NCI-H774 (cell line): ENCODE measurements at regions not wholly inside any gene's neighbourhood (a gene's known extent, or its start where the extent isn't known, plus 50 kb on each side); places are given as distances from the start of the nearest gene placed in this dataset.
A peak's percentile ranks its signal among the peaks of the same experiment; 100 is the strongest.
"Not testable (repeated sequence)": the region's sequence is repeated elsewhere in the genome, so short reads cannot be mapped to it uniquely, and the experiment has no call there.

Source experiments
- DNase-seq: peaks from one replicate; lab custom pipeline; 2025; lab: John Stamatoyannopoulos, UW

DNA sequence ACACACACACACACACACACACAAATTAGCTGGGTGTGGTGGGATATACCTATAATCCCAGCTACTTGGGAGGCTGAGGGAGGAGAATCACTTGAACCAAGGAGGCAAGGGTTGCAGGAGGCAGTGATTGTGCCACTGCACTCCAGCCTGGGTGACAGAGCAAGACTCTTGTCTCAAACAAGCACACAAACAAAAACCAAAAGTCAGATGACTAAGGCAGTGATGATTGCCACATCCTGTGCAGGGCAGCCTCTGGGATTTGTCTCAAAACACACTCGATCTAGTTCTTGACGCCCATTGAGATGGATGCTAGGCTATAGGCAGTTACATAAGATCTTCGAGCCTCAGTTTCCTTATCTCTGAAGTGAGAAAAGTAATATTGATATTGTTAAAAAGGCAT lies 183.1 kb upstream of the NOTCH2NLA start:
- not testable (repeated sequence) for DNase-seq

DNA sequence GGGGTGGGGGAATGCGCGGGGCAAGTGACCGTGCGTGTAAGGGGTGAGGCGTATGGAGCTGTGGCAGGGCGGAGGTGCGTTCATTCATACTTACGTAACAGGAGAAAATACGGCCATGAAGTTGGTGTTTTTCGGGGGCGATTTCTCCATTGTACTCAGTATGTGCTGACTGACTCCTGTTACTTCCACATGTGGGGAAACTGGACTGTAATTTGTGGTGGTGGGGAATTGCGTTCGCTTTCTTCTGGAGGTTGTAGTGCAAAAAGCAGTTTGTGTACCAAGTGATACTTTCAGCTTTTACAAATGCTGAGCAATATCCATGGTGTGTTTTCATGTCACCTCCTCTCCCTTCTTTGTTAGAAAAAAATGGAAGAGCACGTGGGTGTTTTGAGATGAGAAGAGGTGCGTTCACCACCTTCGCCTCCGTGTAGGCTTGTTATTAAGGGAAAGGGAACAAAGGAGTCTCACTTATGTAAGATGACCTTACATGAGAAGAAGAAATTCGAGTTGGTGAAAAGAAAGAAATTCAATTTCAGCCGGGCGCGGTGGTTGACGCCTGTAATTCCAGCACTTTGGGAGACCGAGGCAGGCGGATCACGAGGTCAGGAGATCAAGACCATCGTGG lies 181.1 kb upstream of the NOTCH2NLA start:
- DNase-seq = peak; percentile 55

DNA sequence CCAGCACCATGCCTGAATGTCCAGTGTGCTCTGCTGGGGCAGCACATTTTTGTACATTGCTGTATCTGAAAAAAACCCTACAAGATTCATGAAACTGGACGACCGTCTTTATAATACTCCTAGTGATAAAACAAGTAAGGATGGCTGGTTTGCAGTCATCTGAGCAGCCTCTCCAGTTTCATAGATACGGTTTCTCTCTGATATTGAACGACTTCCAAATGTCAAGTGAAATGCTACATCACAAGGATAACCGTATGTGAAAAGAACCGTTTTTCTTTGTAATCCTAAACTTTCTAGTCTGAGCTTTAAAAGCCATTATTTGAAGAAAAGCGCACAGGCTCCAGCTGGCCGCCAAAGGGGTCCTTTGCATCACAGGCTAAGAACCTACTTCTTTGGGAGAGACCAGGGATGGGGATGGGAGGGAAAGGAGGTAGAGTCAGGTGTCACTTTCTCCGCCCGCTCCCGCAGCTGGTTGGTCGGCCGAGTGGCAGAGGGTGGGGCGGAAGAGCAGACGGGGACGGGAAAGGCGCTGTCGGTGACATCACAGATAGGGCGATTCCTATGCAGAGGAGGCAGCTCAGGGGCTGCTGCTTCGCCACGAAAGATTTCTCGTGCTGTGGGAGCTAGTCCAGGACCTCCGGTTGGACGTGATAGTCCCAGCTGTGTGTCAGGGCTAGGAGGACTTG lies 180.4 kb upstream of the NOTCH2NLA start:
- DNase-seq = peak; percentile 1

DNA sequence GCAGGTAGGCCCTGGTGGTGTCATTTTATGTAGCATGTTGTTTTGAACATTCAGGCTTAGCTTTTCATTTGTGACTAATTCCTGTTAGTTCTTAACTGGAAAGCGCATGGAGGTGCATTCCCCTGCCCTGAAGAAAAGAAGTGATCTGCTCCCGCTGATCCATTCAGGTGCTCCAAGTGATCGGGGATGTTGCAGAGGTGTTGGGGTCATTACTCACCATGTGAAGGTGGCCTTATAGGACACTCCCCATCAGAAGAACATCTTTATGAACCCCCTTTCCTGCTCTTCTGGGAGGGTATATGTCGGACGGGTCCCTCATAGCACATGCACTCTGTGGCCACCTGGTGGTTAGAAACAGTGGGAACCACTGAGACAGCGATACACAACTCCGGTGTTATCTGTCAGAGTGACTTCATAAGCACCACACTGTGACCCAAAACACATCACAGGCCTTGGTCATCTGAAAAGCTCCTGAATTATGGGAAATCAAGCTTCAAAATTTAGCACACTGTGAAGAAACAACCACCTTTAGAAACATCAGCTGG lies 172.5 kb upstream of the NOTCH2NLA start:
- DNase-seq = not testable (repeated sequence)

DNA sequence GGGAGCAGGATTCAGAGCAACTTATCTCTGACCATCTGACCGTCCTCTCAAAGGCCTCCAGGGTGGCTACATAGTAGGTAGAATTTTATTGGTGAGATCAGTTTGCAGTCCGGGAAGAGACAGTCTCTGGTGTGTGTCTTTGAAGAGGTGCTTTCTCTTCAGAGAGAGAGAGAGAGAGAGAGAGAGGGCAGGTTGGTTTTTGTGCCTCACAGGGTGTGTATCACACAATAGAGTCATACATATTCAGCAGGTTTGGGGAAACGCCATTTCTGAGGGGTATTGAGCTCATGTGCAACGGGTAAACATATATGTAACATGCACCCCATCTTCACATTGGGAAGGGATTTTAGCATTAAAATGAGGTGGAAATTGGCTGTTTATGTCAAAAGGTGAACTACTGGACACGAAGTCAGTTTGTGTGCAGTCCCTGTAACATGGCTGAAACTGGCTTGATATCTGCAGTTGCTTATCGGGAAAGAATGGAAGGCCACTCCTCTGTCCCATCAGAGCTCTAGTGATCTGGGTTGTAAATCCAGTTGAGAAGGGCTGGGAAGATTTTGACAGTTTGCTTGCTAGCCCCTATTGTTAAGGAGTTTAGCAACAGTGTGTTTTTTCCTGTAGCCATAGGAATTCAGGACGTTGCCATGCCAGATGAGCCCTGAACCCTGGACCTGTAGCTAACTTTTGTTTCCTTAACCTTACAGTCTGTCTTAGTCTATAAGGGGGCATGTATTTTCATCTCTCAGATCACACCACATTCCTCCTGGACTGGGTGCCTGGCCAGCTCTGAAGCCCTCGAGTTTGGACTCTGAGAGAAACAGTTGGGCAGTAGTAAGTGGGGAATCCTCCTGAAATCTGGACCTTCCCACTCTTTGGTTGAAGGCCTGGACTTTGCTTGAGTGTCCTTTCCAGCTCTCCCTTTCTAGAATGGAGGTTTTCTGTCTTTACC lies 171.6 kb upstream of the NOTCH2NLA start:
- not testable (repeated sequence) for DNase-seq

DNA sequence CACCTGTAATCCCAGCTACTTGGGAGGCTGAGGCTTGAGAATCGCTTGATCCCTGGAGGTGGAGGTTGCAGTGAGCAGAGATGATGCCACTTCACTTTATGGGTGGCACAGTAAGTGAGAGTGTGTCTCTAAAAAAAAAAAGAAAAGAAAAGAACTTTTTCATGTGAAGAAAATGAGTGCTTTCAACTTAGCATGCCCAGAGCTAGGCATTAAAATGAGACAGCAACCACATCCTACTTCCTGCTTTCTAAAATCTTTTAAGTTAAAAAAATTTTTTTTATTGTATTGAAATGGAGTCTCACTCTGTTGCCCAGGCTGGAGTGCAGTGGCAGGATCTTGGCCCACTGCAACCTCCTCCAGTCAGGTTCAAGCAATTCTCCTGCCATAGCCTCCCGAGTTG lies 170.4 kb upstream of the NOTCH2NLA start:
- not testable (repeated sequence) for DNase-seq

DNA sequence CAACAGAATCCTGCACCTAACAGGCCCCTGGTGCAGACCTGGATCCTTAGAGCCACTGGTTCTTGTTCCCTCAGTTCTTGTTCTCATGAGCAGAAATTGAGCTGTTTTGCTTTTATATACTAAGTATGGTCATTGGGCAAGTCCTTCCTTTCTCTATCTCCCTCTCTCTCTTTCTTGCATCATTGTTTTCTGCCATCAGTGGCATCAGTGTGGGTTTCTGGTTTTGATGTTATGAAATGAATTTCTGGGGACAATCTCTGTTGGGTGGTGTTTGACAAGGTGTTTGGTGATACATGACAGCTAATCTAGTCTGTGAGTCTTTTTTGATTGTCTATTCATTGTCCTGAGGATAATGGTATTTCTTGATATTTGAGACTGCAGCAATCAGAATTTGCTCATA lies 168.0 kb upstream of the NOTCH2NLA start:
- not testable (repeated sequence) for DNase-seq

DNA sequence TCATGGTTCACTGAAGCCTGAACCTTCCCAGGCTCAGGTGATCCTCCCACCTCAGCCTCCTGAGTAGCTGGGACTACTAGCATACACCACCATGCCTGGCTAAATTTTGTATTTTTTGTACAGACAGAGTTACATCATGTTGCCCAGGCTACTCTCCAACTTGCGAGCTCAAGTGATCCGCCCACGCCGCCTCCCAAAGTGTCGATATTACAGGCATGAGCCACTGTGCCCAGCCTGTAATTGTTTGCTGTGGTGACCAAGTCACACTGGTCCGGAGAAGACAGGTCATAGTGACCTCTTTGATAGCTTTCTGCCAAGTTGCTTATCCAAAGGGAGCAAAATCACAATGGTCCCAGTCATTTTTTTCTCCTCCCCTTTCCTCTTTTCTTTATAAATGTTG lies 167.4 kb upstream of the NOTCH2NLA start:
- not testable (repeated sequence) for DNase-seq

DNA sequence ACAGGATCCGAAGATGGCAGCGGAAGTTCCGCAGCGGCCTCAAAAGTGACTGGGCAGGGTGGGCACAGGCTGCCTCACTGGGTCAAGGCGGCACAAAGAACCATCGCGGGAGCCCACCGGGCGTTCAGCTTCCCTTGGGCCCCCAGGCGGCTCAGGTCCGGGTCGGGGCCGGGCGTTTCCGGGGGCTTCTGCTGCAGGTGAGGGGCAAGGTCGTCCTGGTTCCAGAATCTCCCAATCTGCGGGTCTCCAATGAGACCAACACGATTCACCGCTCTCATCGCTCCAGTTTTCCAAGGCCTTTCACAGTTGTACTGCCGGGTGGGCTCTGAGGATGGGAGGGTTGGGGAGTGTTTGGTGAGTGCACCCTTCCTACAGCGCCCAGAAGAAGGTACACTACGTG lies 165.0 kb upstream of the NOTCH2NLA start:
- DNase-seq = not testable (repeated sequence)

DNA sequence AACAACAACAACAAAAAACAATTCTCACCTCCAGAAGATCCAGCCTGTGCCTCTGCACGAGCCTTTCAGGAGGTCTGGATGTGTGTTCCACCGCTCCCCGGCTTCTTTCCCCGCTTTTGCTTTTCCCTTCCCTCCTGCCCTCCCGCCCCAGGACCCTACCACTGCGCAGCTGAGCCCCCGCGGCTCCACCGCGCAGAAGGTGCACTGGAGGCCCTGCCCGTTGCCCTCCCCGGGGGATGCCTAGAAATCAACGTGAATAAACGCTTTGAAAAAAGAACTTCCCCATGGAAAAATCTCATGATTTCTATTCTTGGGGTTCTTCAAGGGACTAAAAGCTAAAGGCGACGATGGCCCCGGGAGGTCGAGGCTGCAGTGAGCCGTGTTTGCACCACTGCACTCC lies 164.3 kb upstream of the NOTCH2NLA start:
- DNase-seq = not testable (repeated sequence)

DNA sequence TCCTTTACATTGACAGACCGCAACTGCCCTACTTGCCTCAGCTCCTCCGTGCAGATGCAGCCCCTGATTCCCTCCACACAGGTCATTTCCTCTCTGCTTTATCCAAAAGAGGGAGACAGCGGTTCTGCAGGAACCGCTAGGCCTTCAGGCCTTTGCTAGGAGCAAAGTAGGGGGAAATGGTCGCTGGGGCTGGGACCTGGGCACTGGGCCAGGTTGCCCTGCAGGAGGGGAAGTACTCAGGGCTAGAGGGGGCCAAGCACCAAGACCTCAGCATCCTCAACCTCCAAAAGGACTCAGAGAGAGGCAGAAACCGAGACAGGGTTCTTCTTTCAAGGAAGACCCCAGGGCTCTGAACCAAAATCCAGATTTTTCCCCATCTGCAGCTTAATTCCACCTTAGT lies 160.4 kb upstream of the NOTCH2NLA start:
- not testable (repeated sequence) for DNase-seq

DNA sequence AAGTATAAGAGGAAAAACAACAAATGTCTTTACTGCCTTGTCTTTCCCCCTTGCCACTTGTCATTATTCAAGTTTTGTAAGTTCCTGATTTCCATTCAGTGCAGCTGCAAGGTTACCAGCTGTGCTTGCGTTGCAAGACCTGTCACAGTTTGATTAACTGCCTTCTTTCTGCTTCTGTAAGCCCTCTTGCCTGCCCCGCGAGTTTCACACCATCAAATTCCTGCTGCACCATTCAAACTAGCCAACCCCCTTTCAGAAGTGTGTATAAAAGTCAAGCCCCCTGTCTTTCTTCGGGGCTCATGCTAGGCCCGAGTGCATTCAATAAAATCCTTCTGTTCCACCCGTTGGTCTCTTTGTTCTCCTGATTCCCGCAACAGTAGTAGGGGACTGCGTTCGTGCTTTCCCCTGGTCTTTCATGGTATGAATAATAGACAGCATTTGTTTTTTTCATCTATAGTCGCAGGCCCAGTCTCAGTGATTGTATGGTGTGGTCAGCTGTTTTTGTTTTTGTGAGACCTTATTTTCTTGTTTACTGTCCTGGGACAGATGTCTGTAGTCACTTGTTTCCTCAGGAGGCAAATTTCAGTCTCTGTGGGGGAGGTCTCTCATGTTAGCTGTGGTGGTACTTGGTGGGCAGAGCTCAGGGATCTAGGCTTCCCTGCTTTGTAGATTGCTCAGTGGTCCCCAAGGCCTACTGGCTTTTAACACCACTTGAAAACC lies 159.1 kb upstream of the NOTCH2NLA start:
- not testable (repeated sequence) for DNase-seq

DNA sequence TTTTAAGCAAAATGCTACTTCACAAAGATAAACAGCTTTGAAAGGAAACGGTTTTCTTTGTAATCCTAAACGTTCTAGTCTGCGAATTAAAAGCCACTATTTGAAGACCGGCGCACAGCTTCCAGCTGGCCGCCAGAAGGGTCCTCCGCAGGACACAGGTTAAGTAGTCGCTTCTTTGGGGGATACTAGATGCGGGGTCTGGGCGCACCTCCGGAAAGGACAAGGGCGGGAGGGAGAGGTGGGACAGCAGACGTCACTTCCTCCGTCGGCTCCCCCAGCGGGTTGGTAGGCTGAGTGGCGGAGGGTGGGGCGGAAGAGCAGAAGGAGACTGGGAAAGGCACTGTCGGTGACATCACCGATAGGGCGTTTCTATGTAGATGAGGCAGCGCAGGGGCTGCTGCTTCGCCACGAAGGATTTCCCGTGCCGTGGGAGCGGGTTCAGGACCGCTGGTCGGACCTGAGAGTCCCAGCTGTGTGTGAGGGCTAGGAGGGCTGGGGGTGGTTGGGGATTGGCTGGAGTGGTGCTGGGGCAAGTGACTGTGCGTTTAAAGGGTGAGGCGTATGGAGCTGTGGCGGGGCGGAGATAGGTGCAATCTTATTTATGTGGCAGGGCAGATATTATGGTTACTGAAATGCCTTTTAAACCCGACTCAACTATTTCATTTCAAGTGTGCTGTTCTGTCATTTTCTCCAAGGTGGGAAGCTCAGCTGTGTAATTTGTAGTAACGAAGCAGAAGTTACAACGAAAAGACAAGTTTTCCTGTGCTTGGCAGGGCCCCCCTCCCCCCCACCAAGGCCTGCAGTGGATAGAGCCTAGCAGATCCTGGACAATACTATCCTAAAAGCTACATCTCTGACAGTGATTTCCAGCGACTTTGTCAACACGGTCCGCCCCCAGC lies 158.3 kb upstream of the NOTCH2NLA start:
- peak; percentile 64 for DNase-seq

DNA sequence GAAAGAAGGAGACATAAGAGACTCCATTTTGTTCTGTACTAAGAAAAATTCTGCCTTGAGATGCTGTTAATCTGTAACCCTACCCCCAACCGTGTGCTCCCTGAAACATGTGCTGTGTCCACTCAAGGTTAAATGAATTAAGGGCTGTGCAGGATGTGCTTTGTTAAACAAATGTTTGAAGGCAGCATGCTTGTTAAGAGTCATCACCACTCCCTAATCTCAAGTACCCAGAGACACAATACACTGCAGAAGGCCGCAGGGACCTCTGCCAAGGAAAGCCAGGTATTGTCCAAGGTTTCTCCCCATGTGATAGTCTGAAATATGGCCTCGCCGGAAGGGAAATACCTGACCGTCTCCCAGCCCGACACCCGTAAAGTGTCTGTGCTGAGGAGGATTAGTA lies 152.4 kb upstream of the NOTCH2NLA start:
- DNase-seq = not testable (repeated sequence)

DNA sequence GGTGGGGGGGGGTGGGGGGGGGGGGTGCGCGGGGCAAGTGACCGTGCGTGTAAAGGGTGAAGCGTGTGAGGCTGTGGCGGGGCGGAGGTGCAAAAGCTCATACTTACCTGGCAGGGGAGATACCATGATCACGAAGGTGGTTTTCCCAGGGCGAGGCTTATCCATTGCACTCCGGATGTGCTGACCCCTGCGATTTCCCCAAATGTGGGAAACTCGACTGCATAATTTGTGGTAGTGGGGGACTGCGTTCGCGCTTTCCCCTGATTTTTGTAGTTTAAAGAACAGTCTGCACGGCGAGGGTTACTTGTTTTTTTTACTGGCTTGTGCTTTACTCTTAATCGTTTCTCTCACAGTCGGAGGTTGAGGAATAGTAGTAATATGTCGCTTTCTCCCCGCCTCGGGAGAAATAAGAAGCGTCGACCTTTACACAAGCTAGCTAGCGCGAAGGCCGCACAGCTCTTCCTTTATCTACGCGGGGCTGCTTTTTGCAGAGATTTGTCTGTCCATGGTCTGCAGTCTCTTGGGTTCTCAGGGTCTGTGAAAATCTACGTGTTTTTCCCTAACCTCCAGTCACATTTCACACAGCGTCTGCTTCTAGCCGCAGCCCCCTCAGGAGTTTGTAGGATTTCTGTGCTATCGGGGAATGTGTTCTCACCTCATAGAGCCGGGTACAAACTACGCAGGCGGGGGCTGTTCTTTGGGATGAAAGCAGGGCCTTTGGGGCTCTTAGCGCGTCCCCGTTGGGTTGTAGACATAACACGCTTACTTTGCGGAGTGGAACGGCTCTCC lies 148.1 kb upstream of the NOTCH2NLA start:
- DNase-seq = peak; percentile 87

DNA sequence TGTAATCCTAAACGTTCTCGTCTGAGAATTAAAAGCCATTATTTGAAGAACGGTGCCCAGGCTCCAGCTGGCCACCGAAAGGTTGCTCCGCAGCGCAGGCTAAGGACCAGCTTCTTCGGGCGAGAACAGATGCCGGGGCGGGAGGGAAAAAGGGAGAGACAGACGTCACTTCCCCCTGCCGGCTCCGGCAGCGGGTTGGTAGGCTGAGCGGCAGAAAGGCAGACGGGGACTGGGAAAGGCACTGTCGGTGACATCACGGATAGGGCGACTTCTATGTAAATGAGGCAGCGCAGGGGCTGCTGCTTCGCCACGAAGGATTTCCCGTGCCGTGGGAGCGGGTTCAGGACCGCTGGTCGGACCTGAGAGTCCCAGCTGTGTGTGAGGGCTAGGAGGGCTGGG lies 147.5 kb upstream of the NOTCH2NLA start:
- DNase-seq = peak; percentile 69

DNA sequence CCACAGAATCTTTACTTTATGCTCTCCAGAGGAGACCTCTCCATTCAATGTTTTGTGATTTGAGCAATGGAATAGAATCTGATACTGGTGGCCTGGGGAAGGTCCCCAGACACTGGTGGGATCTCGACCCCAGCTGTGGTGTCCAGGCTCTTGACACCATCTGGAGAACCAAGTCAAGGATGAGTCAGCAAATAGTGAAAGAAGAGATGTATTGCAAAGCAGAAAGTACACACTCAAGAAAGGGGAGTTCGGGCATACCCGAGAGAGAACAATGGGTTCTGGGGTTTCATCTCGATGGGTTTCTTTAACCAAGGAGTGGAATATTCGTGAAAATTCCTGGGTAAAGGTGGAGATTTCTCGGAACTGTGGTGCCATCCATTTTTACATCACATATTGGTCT lies 146.3 kb upstream of the NOTCH2NLA start:
- not testable (repeated sequence) for DNase-seq

DNA sequence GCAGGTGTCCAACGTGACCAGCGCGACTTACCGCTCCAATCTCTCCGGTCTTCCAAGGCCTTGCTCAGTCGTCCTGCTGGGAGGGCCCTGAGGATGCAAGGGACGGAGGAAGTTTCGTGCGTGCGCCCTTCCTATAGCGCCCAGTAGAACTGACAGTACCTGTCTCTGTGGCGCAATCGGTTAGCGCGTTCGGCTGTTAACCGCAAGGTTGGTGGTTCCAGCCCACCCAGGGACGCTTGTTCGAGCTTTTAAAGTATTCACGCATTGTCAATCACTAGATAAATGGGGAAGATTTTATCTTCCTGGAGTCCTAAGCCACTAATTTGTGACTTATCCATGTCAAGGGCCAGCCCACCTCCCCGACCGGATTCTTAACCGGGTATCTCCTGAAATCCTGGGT lies 141.1 kb upstream of the NOTCH2NLA start:
- DNase-seq = peak; percentile 62

DNA sequence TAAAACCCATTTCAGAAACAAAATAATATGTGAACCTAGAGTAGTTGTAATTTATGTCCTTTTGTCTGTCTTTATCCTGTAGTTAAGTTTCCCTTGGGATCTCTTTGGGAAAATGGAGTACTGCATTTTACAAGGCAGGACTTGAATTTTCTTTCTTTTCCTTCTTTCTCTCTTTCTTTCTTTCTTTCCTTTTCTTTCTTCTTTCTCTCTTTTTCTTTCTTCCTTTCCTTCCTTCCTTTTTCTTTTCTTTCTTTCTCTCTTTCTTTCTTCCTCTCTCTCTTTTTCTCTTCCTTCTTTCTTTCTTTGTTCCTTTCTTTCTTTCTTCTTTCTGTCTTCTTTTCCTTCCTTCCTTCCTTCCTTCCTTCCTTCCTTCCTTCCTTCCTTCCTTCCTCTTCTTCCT lies 126.6 kb upstream of the NOTCH2NLA start:
- not testable (repeated sequence) for DNase-seq

DNA sequence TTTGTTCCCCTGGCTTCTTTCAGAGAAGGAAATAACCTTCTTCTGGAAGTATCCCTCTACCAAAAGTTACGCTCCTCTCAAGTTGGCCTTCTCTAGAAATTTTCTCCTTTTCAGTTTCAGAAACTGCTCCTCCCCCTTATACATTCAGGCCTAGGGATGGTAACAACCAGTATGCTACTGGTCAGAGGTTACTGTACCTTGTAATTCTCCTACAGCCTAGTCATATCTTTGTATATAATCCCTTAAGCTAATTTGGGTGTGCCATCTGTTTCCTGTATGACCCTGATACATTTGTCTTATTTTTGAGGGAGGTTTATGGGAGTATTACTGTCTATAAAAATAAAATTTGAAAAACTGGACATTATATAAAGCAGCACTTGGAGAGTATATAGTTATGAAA lies 98.0 kb upstream of the NOTCH2NLA start:
- DNase-seq = not testable (repeated sequence)
